ENCODE measurements at regions not wholly inside any gene's neighbourhood (a gene's known extent, or its start where the extent isn't known, plus 50 kb on each side); places are given as distances from the start of the nearest gene placed in this dataset.
"Not testable (repeated sequence)": the region's sequence is repeated elsewhere in the genome, so short reads cannot be mapped to it uniquely, and the experiment has no call there.

DNA sequence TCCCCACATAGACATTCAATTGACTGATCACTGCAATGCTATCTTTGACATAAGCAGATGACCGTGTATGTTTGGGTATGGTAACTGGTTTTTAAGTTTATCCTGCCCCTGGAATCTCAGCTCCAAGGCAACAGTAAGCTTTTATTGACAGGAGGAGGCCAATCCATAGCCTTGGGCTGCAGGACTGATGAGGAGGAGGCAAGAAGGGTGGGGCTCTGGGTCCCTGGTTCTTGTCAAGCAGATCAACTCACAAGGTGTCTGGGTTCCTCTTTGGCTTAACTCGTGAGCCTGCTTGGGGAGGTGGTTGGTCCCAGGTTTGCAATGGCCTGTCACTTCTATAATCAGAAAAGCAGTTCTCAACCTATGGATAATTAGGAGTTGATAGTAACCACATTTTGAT lies 113.2 kb upstream of the STX18 start:
- Histone ChIP-seq H3K9me3 (ENCODE audit: insufficient read depth, low read length) (0 out of 2 replicates have a peak, but pooled peaks cover 4% of the 10 kb centered on the region), H3K4me3 (ENCODE audit: insufficient read length, low read depth) (no peak overlapping the region), H3K4me1 (ENCODE audit: insufficient read depth, insufficient read length) (no peaks in the 10 kb centered on the region), H3K27me3 (ENCODE audit: insufficient read depth, insufficient read length) (no peaks in the 10 kb centered on the region), H3K9ac (ENCODE audit: insufficient read length, low read depth) (no peak overlapping the region), H3K36me3 (ENCODE audit: insufficient read depth, insufficient read length, low read length) (no peaks in the 10 kb centered on the region)
- TF ChIP-seq ZNF274 (IDR thresholded peaks at IDR 0.05; ENCODE audit: low read depth, low read length) (no peak), YY1 (IDR thresholded peaks at IDR 0.05; ENCODE audit: insufficient read depth, insufficient read length) (no peak), SUZ12 (IDR thresholded peaks at IDR 0.05; ENCODE audit: extremely low read depth, insufficient read depth, insufficient read length) (no peak)
- DNase-seq (ENCODE audit: low read depth, low spot score) = no peak

DNA sequence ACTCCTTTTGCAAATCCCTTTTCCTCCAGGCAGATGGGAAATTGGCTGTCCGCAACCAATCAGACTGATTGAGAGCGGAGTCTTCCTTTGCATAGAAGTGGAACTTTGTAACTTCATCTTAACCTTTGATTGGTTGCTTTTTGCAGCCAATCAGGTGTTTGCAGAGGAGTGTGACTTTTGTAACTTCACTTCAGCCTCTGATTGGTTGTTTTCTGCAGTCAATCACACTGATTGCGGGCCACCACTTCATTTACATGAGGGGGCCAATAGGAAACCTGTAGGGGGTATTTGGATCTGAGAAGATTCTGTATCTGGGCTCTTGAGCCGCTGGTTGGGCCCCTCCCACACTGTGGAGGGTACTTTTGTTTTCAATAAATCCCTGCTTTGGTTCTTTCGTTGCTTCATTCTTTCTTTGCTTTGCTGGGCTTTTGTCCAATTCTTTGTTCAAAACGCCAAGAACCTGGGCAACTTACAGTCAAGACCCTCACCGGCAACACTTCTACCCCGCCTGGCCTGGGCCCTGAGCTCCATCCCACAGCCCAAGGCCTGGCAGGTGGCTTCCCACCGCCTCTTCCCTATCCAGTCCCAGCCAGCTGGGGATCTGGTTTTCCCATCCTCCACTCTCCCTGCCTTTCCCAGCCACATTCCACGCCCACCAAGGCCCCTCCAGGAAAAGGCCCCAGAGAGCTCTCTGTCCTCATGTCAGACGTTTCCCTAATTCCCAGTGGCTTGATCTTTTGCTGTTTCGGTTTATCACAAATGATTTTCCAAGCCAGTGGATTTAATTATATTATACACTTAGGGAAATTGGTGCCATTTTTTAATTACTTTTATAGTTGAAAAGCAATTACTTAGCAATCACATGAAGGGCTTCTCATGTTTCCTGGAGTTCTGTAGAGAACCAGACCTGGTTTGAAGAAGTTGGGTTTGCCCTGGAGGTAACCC lies 110.2 kb upstream of the STX18 start:
- no peak overlapping the region for H3K9ac ChIP-seq (ENCODE audit: insufficient read length, low read depth)
- H3K9me3 ChIP-seq (ENCODE audit: insufficient read depth, low read length) = no peaks in the 10 kb centered on the region
- H3K4me1 ChIP-seq (ENCODE audit: insufficient read depth, insufficient read length) = peaks cover 2% of the 10 kb centered on the region
- H3K4me3 ChIP-seq (ENCODE audit: insufficient read length, low read depth) = no peak overlapping the region
- no peaks in the 10 kb centered on the region for H3K27me3 ChIP-seq (ENCODE audit: insufficient read depth, insufficient read length)
- DNase-seq (ENCODE audit: low read depth, low spot score) = no peak
- TF ChIP-seq ZNF274 (IDR thresholded peaks at IDR 0.05; ENCODE audit: low read depth, low read length) = no peak
- TF ChIP-seq SUZ12 (IDR thresholded peaks at IDR 0.05; ENCODE audit: extremely low read depth, insufficient read depth, insufficient read length) = no peak
- no peak for TF ChIP-seq YY1 (IDR thresholded peaks at IDR 0.05; ENCODE audit: insufficient read depth, insufficient read length)
- H3K36me3 ChIP-seq (ENCODE audit: insufficient read depth, insufficient read length, low read length) = no peaks in the 10 kb centered on the region

DNA sequence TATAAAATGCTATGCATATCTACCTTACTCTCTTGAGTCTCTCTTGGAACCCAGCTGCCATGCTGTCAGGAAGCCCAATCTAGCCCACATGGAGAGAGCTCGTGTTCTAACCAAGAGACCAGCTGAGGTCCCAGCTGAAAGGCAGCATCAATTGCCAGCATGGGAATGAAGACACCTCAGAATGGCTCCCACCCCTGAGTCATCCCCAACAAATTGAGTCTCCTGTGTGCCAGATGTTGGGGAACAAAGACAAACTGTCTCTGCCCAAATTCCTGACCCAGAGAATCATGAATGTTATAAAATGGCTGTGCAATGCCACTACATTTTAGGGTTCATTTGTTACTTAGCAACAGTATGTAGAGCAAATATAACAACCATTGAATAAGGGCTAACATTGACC lies 105.2 kb upstream of the STX18 start:
- TF ChIP-seq SUZ12 (IDR thresholded peaks at IDR 0.05; ENCODE audit: extremely low read depth, insufficient read depth, insufficient read length) (no peak), ZNF274 (IDR thresholded peaks at IDR 0.05; ENCODE audit: low read depth, low read length) (no peak), YY1 (IDR thresholded peaks at IDR 0.05; ENCODE audit: insufficient read depth, insufficient read length) (no peak)
- H3K4me1 ChIP-seq (ENCODE audit: insufficient read depth, insufficient read length) = peaks cover 7% of the 10 kb centered on the region
- H3K27me3 ChIP-seq (ENCODE audit: insufficient read depth, insufficient read length) = peaks cover 3% of the 10 kb centered on the region
- no peak overlapping the region for H3K4me3 ChIP-seq (ENCODE audit: insufficient read length, low read depth)
- no peaks in the 10 kb centered on the region for H3K36me3 ChIP-seq (ENCODE audit: insufficient read depth, insufficient read length, low read length)
- H3K9me3 ChIP-seq (ENCODE audit: insufficient read depth, low read length) = no peaks in the 10 kb centered on the region
- no peak overlapping the region for H3K9ac ChIP-seq (ENCODE audit: insufficient read length, low read depth)
- no peak for DNase-seq (ENCODE audit: low read depth, low spot score)

DNA sequence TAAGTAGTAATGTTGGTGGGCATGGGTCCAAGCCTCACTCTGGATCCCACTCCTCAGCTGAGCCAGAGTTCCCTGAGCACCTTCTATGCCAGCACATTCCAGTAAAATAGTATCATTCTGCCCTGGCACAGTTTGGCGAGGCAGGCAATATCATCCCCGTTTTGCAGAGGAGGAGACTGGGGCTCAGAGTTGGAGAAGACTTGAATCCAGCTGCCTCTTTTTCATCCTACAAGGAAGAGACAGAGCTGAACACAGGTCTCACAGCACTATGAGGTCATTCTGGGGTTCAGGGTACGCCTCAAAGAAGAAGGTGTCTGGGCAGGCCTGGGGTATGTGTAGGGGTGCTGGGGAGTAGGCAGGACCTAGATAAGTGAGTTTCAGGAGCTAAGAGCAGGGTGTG lies 103.9 kb upstream of the STX18 start:
- TF ChIP-seq YY1 (IDR thresholded peaks at IDR 0.05; ENCODE audit: insufficient read depth, insufficient read length) (no peak), SUZ12 (IDR thresholded peaks at IDR 0.05; ENCODE audit: extremely low read depth, insufficient read depth, insufficient read length) (no peak), ZNF274 (IDR thresholded peaks at IDR 0.05; ENCODE audit: low read depth, low read length) (no peak)
- Histone ChIP-seq H3K4me1 (ENCODE audit: insufficient read depth, insufficient read length) (peaks cover 10% of the 10 kb centered on the region), H3K9me3 (ENCODE audit: insufficient read depth, low read length) (no peaks in the 10 kb centered on the region), H3K4me3 (ENCODE audit: insufficient read length, low read depth) (no peak overlapping the region), H3K27me3 (ENCODE audit: insufficient read depth, insufficient read length) (peaks cover 3% of the 10 kb centered on the region), H3K36me3 (ENCODE audit: insufficient read depth, insufficient read length, low read length) (no peaks in the 10 kb centered on the region), H3K9ac (ENCODE audit: insufficient read length, low read depth) (no peak overlapping the region)
- DNase-seq (ENCODE audit: low read depth, low spot score) = no peak

DNA sequence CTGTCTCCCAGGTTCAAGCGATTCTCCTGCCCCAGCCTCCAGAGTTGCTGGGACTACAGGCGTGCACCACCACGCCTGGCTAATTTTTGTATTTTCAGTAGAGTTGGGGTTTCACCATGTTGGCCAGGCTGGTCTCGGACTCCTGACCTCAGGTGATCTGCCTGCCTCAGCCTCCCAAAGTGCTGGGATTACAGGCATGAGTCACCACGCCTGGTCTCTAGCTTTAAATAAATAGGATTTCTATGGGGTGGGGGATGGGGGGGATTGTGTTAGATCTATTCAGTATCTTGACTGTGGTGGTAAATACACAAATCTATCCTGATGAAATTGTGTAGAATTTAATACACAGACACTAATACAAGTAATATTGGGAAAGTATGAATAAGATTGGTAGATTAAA lies 102.4 kb upstream of the STX18 start:
- H3K4me3 ChIP-seq (ENCODE audit: insufficient read length, low read depth); H3K9ac ChIP-seq (ENCODE audit: insufficient read length, low read depth); H3K27me3 ChIP-seq (ENCODE audit: insufficient read depth, insufficient read length); DNase-seq (ENCODE audit: low read depth, low spot score); H3K9me3 ChIP-seq (ENCODE audit: insufficient read depth, low read length); H3K36me3 ChIP-seq (ENCODE audit: insufficient read depth, insufficient read length, low read length): not testable (repeated sequence)
- peaks cover 10% of the 10 kb centered on the region for H3K4me1 ChIP-seq (ENCODE audit: insufficient read depth, insufficient read length)

DNA sequence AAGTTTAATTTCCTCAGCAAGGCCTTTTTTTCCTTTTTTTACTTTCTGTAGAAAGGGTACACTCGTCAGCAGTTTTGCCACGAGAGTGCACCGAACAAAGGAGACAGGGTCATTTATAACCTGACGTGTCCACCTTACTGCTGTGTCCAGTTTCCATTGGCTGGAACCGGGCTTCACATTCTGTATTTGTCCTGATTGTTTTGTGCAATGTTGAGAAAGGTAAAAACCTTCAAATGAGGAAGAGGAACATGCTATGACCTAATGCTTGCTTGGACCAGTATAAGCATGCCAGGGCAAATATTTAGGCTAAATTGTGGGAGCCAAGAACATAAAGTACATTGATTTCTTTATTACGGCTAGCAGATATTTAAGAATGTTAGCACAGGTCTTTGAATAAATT lies 101.9 kb upstream of the STX18 start:
- not testable (repeated sequence) for H3K36me3 ChIP-seq (ENCODE audit: insufficient read depth, insufficient read length, low read length); H3K9ac ChIP-seq (ENCODE audit: insufficient read length, low read depth); H3K27me3 ChIP-seq (ENCODE audit: insufficient read depth, insufficient read length); H3K4me3 ChIP-seq (ENCODE audit: insufficient read length, low read depth); DNase-seq (ENCODE audit: low read depth, low spot score); H3K9me3 ChIP-seq (ENCODE audit: insufficient read depth, low read length)
- peaks cover 10% of the 10 kb centered on the region for H3K4me1 ChIP-seq (ENCODE audit: insufficient read depth, insufficient read length)

DNA sequence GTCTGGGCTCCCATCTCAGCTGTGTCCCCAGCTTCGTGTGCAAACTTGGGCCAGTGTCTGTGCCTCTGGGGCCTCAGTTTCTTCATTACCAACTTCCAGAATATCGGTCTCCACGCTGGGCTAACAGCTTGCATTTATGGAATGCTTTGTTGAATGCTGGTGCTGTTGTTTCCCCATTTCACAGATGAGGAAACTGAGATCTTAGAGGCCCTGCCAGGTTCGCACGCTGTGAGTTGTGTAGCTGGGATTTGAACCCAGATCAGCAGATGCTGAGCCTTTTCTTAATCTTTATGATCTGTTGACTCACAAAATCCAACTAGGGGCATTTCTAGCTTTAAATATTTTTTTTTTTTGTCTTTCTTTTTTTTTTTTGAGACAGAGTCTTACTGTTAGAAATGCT lies 101.5 kb upstream of the STX18 start:
- H3K9ac ChIP-seq (ENCODE audit: insufficient read length, low read depth) = no peak overlapping the region

More for the DNA sequence above, 101.5 kb upstream of the STX18 start:
- Histone ChIP-seq H3K4me1 (ENCODE audit: insufficient read depth, insufficient read length) (peaks cover 10% of the 10 kb centered on the region), H3K4me3 (ENCODE audit: insufficient read length, low read depth) (no peak overlapping the region), H3K9me3 (ENCODE audit: insufficient read depth, low read length) (no peaks in the 10 kb centered on the region), H3K36me3 (ENCODE audit: insufficient read depth, insufficient read length, low read length) (no peaks in the 10 kb centered on the region), H3K27me3 (ENCODE audit: insufficient read depth, insufficient read length) (peaks cover 3% of the 10 kb centered on the region)
- TF ChIP-seq SUZ12 (IDR thresholded peaks at IDR 0.05; ENCODE audit: extremely low read depth, insufficient read depth, insufficient read length) = no peak
- no peak for TF ChIP-seq YY1 (IDR thresholded peaks at IDR 0.05; ENCODE audit: insufficient read depth, insufficient read length)
- no peak for TF ChIP-seq ZNF274 (IDR thresholded peaks at IDR 0.05; ENCODE audit: low read depth, low read length)
- DNase-seq (ENCODE audit: low read depth, low spot score) = no peak
